IPS-15b (cell line): ENCODE measurements at regions not wholly inside any gene's neighbourhood (a gene's known extent, or its start where the extent isn't known, plus 50 kb on each side); places are given as distances from the start of the nearest gene placed in this dataset.

Source experiments
- H3K27me3 ChIP-seq: one replicate; pipeline ENCODE4 v1.6.1; 2013; ENCODE audit warnings: low read length; ENCODE audit not compliant: control insufficient read depth, insufficient read depth
- H3K36me3 ChIP-seq: one replicate; pipeline ENCODE4 v1.6.1; 2013; ENCODE audit warnings: low read length; ENCODE audit not compliant: control insufficient read depth, insufficient read depth
- H3K4me1 ChIP-seq: one replicate; pipeline ENCODE4 v1.6.1; 2013; ENCODE audit warnings: mild to moderate bottlenecking, low read length; ENCODE audit not compliant: control insufficient read depth, insufficient read depth
- H3K4me3 ChIP-seq: one replicate; pipeline ENCODE4 v1.5.1; 2013; ENCODE audit warnings: low read depth, low read length
- H3K9ac ChIP-seq: one replicate; pipeline ENCODE4 v1.6.1; 2013; ENCODE audit warnings: low read depth, mild to moderate bottlenecking, low read length
- H3K9me3 ChIP-seq: one replicate; pipeline ENCODE4 v1.6.1; 2013; ENCODE audit warnings: mild to moderate bottlenecking, low read length; ENCODE audit not compliant: control insufficient read depth, insufficient read depth

DNA sequence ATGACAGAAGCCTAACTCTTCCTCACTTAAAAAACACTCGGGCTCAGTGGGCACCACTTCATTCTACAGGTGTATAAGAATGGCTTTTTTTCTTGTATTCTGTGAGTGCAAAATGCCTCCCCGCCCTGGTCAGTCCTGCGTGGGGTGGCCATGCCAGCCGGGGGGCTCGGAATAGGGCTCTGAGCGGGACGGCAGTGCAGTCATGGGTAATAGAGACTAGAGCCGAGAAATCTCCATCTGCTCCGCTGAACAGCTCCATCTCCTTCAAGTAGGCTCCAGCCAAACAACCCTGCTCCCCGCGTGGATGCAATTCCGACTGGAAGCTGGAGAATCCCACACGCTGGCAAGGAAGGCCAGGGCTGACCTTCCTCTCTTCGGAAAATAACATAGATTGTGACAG lies 317.0 kb upstream of the IRX4 start:
- Histone ChIP-seq H3K9me3 (no peaks in the 10 kb centered on the region), H3K9ac (no peak overlapping the region), H3K36me3 (no peaks in the 10 kb centered on the region), H3K27me3 (no peaks in the 10 kb centered on the region), H3K4me3 (no peak overlapping the region), H3K4me1 (no peaks in the 10 kb centered on the region)

DNA sequence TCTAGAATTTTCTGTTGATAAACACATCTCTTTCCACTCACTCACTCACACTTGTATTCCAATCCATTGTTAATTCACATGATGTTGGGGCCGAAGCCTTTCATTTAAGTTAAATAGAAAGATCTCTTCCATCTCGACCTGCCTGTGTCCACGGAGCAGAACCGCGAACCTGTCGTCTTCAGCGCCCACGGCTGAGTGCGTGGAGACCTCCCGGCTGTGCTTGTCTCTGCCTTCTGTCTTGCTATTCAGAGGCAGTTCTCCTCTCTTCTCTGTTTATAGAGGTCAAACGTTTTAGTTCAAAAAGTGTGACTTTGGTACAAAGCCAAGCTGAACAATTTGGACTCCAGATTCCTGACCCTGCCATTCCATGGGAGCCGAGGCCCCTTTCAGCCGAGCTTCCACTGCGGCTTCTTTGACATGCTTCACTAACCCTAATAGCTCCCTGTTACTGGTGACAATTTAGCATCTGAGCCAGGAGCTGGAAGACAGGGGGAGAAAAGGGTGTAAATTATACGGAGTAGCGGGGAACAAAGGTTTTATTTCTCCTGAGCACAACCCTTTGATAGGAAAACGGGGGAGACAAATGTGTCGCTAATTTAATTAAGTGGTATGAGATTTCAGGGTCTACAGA lies 314.4 kb upstream of the IRX4 start:
- H3K9ac ChIP-seq, result no peak overlapping the region
- no peaks in the 10 kb centered on the region for H3K36me3 ChIP-seq
- H3K4me1 ChIP-seq, result no peaks in the 10 kb centered on the region
- H3K9me3 ChIP-seq, result no peaks in the 10 kb centered on the region
- H3K4me3 ChIP-seq, result no peak overlapping the region
- no peaks in the 10 kb centered on the region for H3K27me3 ChIP-seq

DNA sequence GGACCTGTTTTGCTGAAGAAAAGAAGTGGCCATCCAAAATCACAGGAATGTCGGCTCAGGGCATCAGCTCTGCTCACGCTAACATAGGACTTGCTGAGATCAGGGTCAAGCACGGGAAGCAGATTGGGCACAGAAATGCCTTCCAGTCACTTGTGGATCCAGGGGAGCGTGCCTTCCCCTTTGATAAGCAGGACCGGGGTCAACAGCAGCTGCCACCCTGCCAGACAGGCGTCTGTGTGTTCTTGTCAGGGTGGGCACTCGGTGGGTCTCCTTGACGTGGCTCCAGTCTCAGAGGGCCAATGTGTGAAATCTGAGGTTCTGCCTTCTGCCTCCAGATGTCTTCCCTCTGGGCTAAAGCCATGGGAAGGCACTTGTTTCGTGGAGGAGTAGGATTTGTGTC lies 313.7 kb upstream of the IRX4 start:
- H3K4me3 ChIP-seq, result no peak overlapping the region
- no peaks in the 10 kb centered on the region for H3K9me3 ChIP-seq
- no peaks in the 10 kb centered on the region for H3K36me3 ChIP-seq
- no peak overlapping the region for H3K9ac ChIP-seq
- H3K27me3 ChIP-seq, result no peaks in the 10 kb centered on the region
- no peaks in the 10 kb centered on the region for H3K4me1 ChIP-seq

DNA sequence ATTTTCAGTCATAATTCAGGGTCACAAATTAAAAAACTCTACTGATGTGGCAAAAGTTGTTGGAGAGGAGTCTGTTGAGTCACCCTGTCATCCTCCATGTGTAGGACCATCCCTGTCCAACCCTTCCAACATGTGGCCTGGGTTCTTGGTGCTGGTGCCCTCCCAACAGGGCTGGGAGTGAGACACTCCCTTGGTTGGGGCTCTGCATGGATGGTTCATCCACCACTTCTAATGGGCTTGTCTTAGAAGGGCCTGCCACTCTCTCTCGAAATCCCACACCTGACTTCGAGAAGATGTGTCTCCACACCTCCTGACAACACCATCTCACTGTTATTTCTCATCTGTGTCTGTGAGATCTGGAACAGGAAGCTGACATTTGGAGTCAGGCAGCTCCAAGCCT lies 312.2 kb upstream of the IRX4 start:
- H3K4me3 ChIP-seq, result no peak overlapping the region
- no peaks in the 10 kb centered on the region for H3K36me3 ChIP-seq
- no peaks in the 10 kb centered on the region for H3K27me3 ChIP-seq
- H3K9ac ChIP-seq, result no peak overlapping the region
- H3K9me3 ChIP-seq, result no peaks in the 10 kb centered on the region
- H3K4me1 ChIP-seq, result no peaks in the 10 kb centered on the region

DNA sequence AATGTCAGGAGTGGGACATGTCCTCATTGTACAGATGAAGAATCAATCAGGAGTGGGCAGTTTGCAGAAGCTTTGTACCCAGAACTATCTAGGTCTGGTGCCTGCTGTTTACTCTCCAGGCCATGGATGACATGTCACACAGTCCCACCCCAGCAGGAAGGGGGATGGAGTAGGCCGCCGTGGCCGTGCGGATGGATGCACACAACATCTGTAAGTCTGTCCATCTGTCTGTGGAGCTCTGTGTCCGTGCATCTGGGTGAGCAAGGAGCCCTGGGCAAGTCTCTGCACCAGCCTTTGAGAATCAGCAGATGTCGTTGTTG lies 311.5 kb upstream of the IRX4 start:
- no peaks in the 10 kb centered on the region for H3K36me3 ChIP-seq
- H3K9me3 ChIP-seq, result no peaks in the 10 kb centered on the region
- H3K27me3 ChIP-seq, result no peaks in the 10 kb centered on the region
- H3K4me1 ChIP-seq, result no peaks in the 10 kb centered on the region
- H3K9ac ChIP-seq, result no peak overlapping the region
- H3K4me3 ChIP-seq, result no peak overlapping the region

DNA sequence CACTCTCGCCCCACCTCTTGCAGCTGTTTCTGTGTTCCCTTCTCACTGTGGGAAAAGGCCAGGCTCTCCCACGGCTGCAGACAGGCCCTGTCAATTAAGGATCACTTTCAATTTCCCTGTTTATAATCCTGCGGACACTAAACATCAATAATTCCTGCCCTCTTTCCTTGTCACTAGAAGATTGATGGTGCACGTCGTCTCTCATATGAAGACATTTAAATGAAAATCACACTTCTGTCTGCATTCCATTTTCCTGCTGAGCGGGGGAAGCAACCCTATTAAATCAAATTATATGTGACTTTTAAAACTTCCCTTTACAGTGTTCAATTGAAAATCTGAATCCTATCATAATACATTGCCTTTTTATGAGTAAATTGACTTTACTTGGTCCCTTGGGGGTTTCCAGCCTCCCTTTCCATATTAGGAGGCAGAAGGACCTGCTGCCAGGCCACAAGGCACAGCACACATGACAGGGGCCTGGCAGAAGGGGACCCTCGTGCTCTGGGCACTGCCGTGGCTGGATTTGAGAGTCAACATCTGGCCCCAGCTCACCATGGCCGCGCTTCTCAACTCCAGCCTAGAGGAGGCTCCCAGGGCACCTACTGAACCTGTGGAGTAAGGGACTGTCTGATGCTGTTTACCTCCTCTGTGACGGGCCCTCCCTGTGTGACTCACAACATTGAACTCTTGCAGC lies 311.0 kb upstream of the IRX4 start:
- no peaks in the 10 kb centered on the region for H3K36me3 ChIP-seq
- H3K4me3 ChIP-seq, result no peak overlapping the region
- H3K9me3 ChIP-seq, result no peaks in the 10 kb centered on the region
- no peak overlapping the region for H3K9ac ChIP-seq
- H3K27me3 ChIP-seq, result no peaks in the 10 kb centered on the region
- no peaks in the 10 kb centered on the region for H3K4me1 ChIP-seq

DNA sequence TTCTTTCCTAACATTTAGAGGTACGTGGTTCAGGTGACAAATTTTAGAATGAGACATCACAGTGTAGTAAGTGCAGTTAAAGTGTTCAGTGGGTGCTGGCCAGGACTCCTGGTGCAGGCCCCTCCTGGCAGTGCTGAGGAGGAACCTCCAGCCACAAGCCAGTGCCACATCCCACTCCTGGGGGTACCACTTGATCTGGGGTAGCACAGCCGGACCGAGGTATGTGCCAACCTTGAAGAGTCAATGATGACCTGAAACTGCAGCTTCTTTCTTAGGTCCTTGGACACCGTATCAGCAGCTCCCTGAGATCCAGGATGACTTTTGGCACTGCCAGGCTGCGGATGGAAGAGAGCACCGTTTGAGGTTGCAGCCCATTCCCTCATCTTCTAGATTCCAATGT lies 310.4 kb upstream of the IRX4 start:
- Histone ChIP-seq H3K4me1 (no peaks in the 10 kb centered on the region), H3K4me3 (no peak overlapping the region), H3K9me3 (no peaks in the 10 kb centered on the region), H3K9ac (no peak overlapping the region), H3K27me3 (no peaks in the 10 kb centered on the region), H3K36me3 (no peaks in the 10 kb centered on the region)

DNA sequence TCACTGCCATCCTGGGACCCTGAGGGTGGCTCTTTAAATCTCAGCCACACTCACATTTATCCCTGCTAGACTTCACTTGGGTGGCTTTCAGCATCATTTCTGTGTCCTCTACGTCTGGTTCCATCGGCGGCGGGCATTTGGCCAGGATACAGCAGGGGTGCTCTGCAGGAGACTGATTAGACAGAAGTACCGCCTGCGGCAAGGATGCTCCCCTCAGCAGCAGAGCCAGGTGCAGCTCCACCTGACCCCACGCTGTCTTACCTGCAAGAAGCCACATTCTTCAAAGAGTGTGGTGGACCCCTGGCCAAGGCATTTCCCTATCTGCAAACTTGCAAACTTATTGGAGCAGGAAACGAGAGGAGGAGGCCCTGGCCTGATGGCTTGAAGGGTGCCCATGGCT lies 309.8 kb upstream of the IRX4 start:
- H3K4me1 ChIP-seq, result no peaks in the 10 kb centered on the region
- no peaks in the 10 kb centered on the region for H3K27me3 ChIP-seq
- no peak overlapping the region for H3K9ac ChIP-seq
- no peaks in the 10 kb centered on the region for H3K36me3 ChIP-seq
- no peak overlapping the region for H3K4me3 ChIP-seq
- no peaks in the 10 kb centered on the region for H3K9me3 ChIP-seq

DNA sequence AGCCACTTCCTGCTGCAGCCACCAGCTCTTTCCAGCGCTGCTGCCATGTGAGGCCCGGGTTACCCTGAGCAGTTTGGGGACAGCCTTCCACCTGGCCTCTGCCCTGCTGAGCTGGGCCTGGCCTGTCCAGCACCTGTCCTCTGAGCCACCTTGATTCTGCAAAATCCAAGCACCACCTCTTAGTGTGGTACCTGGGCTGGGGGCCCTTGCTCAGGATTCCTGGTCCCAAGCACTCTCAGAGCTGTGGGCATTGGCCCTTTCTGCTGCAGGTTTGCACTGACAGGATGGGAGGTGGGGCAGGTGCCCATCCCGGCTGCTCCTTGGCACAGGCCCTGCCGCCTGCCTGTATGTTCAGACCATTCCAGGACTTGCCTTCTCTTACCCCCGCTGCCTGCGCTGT lies 309.2 kb upstream of the IRX4 start:
- H3K36me3 ChIP-seq, result no peaks in the 10 kb centered on the region
- no peaks in the 10 kb centered on the region for H3K9me3 ChIP-seq
- no peak overlapping the region for H3K9ac ChIP-seq
- no peak overlapping the region for H3K4me3 ChIP-seq
- no peaks in the 10 kb centered on the region for H3K4me1 ChIP-seq
- no peaks in the 10 kb centered on the region for H3K27me3 ChIP-seq

DNA sequence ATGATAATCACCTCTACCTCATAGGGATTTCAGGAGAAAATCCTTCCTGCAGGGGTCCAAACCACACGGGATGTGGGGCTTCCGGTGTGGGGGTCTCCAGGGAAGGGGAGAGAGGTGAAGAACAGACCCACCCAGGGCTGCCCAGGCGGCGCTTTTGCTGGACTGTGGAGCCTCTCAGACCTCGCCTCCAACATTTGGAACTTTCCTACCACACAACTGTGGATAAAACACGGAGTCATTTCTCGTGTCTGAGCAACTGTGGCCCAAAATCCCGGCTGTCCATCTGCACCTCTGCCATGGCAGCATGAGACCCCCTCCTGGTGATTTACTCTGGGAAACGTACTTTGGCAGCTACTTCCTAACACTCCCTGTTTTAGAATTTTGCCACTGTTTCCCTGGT lies 307.8 kb upstream of the IRX4 start:
- no peaks in the 10 kb centered on the region for H3K27me3 ChIP-seq
- no peaks in the 10 kb centered on the region for H3K4me1 ChIP-seq
- no peak overlapping the region for H3K9ac ChIP-seq
- H3K9me3 ChIP-seq, result no peaks in the 10 kb centered on the region
- no peak overlapping the region for H3K4me3 ChIP-seq
- no peaks in the 10 kb centered on the region for H3K36me3 ChIP-seq

DNA sequence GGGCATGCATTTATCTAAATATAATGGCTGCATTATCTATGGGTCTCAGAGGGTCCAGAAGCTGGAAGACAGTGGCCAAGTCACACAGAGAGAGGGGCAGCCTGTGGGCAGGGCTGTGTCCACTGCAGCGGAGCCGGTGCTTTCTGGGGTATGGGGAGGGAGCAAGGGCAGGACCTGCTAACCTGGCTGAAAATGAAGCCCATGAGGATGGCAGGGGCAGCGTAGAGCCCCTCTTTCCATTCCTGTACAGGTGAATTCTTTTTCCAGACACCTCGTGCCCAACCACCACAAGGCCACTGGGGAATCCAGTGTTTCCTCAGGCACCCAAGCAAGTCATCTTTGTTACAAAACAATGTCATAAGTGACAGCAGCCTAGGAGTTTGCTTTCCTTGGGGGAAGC lies 305.9 kb upstream of the IRX4 start:
- Histone ChIP-seq H3K27me3 (no peaks in the 10 kb centered on the region), H3K4me3 (no peak overlapping the region), H3K4me1 (no peaks in the 10 kb centered on the region), H3K36me3 (no peaks in the 10 kb centered on the region), H3K9ac (no peak overlapping the region), H3K9me3 (no peaks in the 10 kb centered on the region)

DNA sequence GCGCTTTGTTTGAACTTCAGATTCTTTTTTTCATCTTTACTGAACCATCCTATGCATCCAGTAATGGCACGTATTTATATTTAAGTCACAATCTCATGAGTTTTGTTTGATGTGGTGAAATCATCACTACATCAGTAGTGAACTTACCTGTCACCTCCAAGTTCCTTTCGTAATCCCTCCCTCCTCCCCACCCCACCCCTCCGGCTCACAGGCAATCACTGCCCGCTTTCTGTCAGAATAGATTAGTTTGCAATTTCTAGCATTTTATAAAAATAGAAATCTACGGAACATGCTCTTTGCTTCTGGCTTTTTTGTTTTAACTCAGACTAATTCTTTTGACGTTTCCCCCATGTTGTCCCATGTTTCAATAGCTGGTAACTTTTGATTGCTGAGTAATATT lies 305.4 kb upstream of the IRX4 start:
- Histone ChIP-seq H3K9me3 (no peaks in the 10 kb centered on the region), H3K36me3 (no peaks in the 10 kb centered on the region), H3K27me3 (no peaks in the 10 kb centered on the region), H3K9ac (no peak overlapping the region), H3K4me1 (no peaks in the 10 kb centered on the region), H3K4me3 (no peak overlapping the region)
